ENCODE measurements at regions not wholly inside any gene's neighbourhood (a gene's known extent, or its start where the extent isn't known, plus 50 kb on each side); places are given as distances from the start of the nearest gene placed in this dataset.
A peak's percentile ranks its signal among the peaks of the same experiment; 100 is the strongest.

DNA sequence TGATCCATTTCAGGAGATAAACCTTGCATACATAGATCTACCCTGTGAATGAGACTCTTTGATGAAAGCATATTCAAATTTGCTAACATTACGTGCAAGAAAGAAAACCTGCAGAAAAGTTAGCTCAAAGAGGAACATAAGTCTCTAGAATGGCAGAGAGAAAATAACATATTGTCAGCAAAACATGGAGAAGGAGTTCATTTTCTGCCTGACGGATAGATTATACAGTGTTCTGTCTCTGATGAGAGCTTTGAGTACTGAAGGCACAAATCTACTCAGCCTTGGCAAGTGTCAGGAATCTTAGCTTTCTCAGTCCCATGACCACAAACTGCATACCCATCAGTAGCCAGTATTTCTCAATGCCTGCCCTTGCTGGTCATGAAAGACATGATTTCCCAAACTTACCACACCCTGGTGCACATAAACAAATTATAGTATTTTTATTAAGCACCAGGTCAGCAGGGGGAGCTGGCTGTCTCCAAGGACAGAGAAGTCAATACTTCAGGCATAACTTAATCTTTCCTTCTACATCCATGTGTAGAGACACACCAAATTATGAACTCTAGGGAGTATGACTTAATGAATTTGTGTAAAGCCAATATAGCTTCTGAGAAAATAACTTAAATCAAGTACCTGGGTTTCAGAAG is 401.2 kb upstream of the SOX11 start:
- Mint-ChIP-seq H3K36me3 (ENCODE audit: unreplicated experiment) (no peaks in the 10 kb centered on the region), H3K4me3 (ENCODE audit: unreplicated experiment) (no peak overlapping the region), H3K27me3 (ENCODE audit: unreplicated experiment) (no peaks in the 10 kb centered on the region), H3K27ac (ENCODE audit: unreplicated experiment) (no peak overlapping the region), H3K9me3 (ENCODE audit: unreplicated experiment) (peaks cover 5% of the 10 kb centered on the region), H3K4me1 (ENCODE audit: unreplicated experiment) (no peaks in the 10 kb centered on the region)
- TF ChIP-seq CTCF (IDR thresholded peaks at IDR 0.05), result peak; percentile 22
- no peak for DNase-seq (ENCODE audit: extremely low spot score, unreplicated experiment)

DNA sequence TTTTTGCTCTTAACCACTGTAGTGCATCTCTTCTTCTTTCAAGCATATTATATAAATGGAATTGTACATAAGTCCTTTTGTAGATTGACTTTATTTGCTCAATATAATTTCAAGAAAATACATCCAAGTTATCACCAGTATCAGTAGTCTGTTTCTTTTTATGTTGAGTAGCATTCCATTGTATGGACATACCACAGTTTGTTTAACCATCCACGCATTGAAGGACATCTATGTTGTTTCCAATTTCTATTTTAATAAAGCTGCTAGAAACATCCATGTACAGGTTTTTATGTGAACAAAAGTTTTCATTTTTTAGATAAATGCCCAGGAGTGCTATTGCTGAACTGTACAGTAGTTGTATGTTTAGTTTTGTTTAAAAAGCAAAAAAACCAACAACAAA is 387.5 kb upstream of the SOX11 start:
- TF ChIP-seq CTCF (IDR thresholded peaks at IDR 0.05), result no peak
- no peak for DNase-seq (ENCODE audit: extremely low spot score, unreplicated experiment)
- Mint-ChIP-seq H3K27me3 (ENCODE audit: unreplicated experiment) (no peaks in the 10 kb centered on the region), H3K9me3 (ENCODE audit: unreplicated experiment) (peaks cover 16% of the 10 kb centered on the region), H3K27ac (ENCODE audit: unreplicated experiment) (no peak overlapping the region), H3K4me1 (ENCODE audit: unreplicated experiment) (peaks cover 2% of the 10 kb centered on the region), H3K4me3 (ENCODE audit: unreplicated experiment) (no peak overlapping the region), H3K36me3 (ENCODE audit: unreplicated experiment) (no peaks in the 10 kb centered on the region)

GRCh38 chr2:5315041-5315440 is 377.1 kb upstream of the SOX11 start:
- Mint-ChIP-seq H3K27me3 (ENCODE audit: unreplicated experiment) (peaks cover 2% of the 10 kb centered on the region), H3K27ac (ENCODE audit: unreplicated experiment) (no peak overlapping the region), H3K4me3 (ENCODE audit: unreplicated experiment) (no peak overlapping the region), H3K36me3 (ENCODE audit: unreplicated experiment) (no peaks in the 10 kb centered on the region), H3K9me3 (ENCODE audit: unreplicated experiment) (peaks cover 4% of the 10 kb centered on the region), H3K4me1 (ENCODE audit: unreplicated experiment) (no peaks in the 10 kb centered on the region)
- no peak for TF ChIP-seq CTCF (IDR thresholded peaks at IDR 0.05)
- no peak for DNase-seq (ENCODE audit: extremely low spot score, unreplicated experiment)

GRCh38 chr2:5315512-5315911 is 376.7 kb upstream of the SOX11 start:
- Mint-ChIP-seq H3K4me1 (ENCODE audit: unreplicated experiment) (no peaks in the 10 kb centered on the region), H3K9me3 (ENCODE audit: unreplicated experiment) (peaks cover 3% of the 10 kb centered on the region), H3K36me3 (ENCODE audit: unreplicated experiment) (no peaks in the 10 kb centered on the region), H3K27me3 (ENCODE audit: unreplicated experiment) (peaks cover 2% of the 10 kb centered on the region), H3K4me3 (ENCODE audit: unreplicated experiment) (no peak overlapping the region), H3K27ac (ENCODE audit: unreplicated experiment) (no peak overlapping the region)
- no peak for DNase-seq (ENCODE audit: extremely low spot score, unreplicated experiment)
- no peak for TF ChIP-seq CTCF (IDR thresholded peaks at IDR 0.05)

DNA sequence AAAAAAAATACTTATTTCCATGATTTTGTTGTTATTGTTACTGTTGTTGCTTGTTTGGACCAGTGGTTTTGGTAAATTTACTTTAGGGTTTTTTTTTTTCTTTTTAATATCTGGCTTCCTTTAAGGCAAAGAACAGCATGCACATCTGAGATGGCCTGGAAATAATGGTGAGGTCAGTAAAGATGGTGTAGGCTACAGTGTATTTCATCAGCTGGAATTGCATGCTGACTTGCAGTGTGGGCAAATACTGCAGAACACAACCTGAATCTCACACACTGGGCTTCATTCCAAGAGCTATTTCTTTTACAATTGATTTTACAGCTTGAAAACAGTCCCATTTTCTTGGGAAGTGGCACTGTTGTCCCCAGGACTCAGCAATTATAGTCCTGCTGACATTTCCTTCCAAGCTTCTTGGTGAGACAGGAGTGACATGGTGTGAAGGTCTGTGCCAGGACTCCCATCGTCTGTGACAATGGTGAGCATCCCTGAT is 376.1 kb upstream of the SOX11 start:
- peaks cover 2% of the 10 kb centered on the region for H3K27me3 Mint-ChIP-seq (ENCODE audit: unreplicated experiment)
- no peaks in the 10 kb centered on the region for H3K36me3 Mint-ChIP-seq (ENCODE audit: unreplicated experiment)
- no peaks in the 10 kb centered on the region for H3K4me1 Mint-ChIP-seq (ENCODE audit: unreplicated experiment)
- no peaks in the 10 kb centered on the region for H3K9me3 Mint-ChIP-seq (ENCODE audit: unreplicated experiment)
- H3K27ac Mint-ChIP-seq (ENCODE audit: unreplicated experiment), result no peak overlapping the region
- TF ChIP-seq CTCF (IDR thresholded peaks at IDR 0.05), result no peak
- no peak overlapping the region for H3K4me3 Mint-ChIP-seq (ENCODE audit: unreplicated experiment)
- no peak for DNase-seq (ENCODE audit: extremely low spot score, unreplicated experiment)

All from osteocyte (in vitro differentiated cells).